Breast epithelium (tissue), 4 donors: ENCODE measurements at regions not wholly inside any gene's neighbourhood (a gene's known extent, or its start where the extent isn't known, plus 50 kb on each side); places are given as distances from the start of the nearest gene placed in this dataset.

ENCODE experiments used
- DNase-seq, 2 donors: peaks; one replicate each; pipeline ENCODE4 v3.0.0-alpha.2; 2019; ENCODE audit warnings: low spot score in 2 of 2
- H3K27ac ChIP-seq, 2 donors: fragments of 200-600 bp; sonication (generic) in 1 of 2; one replicate each; pipeline ENCODE4 v1.5.1; 2016 to 2019; ENCODE audit warnings: mild to moderate bottlenecking in 1 of 2
- H3K27me3 ChIP-seq, 2 donors: fragments of 200-600 bp; sonication (generic) in 1 of 2; one replicate each; pipeline versions ENCODE4 v1.5.1 to v1.6.0; 2017 to 2019; ENCODE audit warnings: control low read depth in 1 of 2, mild to moderate bottlenecking in 1 of 2
- H3K36me3 ChIP-seq: fragments of 200-600 bp; one replicate; pipeline ENCODE4 v1.5.1; 2019
- H3K4me1 ChIP-seq, 2 donors: fragments of 200-600 bp; sonication (generic); one replicate each; pipeline ENCODE4 v1.5.1; 2016 to 2019; ENCODE audit warnings: control low read depth in 1 of 2
- H3K4me3 ChIP-seq, 3 donors: fragments of 200-600 bp; sonication (generic); 1 replicate in 2 of 3; 2 replicates in 1 of 3; pipeline ENCODE4 v1.5.1; 2016 to 2019; ENCODE audit warnings: mild to moderate bottlenecking in 3 of 3, moderate library complexity in 2 of 3
- H3K9me3 ChIP-seq, 2 donors: fragments of 200-600 bp; sonication (generic) in 1 of 2; one replicate each; pipeline ENCODE4 v1.5.1; 2016 to 2019; ENCODE audit warnings: control low read depth in 1 of 2
- CTCF ChIP-seq, 3 donors: fragments of 450-650 bp; IDR thresholded peaks; one replicate each; pipeline ENCODE4 v1.5.1; 2016 to 2017; ENCODE audit warnings: antibody characterized with exemption in 3 of 3, mild to moderate bottlenecking in 3 of 3, moderate library complexity in 3 of 3
- POLR2A ChIP-seq: fragments of 450-650 bp; IDR thresholded peaks from one replicate; pipeline ENCODE4 v1.6.1; 2016; ENCODE audit warnings: antibody characterized with exemption, mild to moderate bottlenecking, moderate library complexity
- POLR2AphosphoS5 ChIP-seq, 3 donors: sonication (generic); formaldehyde crosslinking; IDR thresholded peaks; one replicate each; pipeline ENCODE4 v1.6.1; 2017; ENCODE audit warnings: antibody characterized with exemption in 3 of 3
- intact Hi-C: fragments of 100-400 bp; cut with DNase I; formaldehyde crosslinking; loops from one replicate; pipeline ENCODE4 v1.15.1; 2023; ENCODE audit warnings: low total_unique reads

GRCh38 chr6:170045563-170045960 lies 245.3 kb downstream of the DLL1 start:
- TF ChIP-seq CTCF (IDR thresholded peaks at IDR 0.05) (no peak), POLR2AphosphoS5 (IDR thresholded peaks at IDR 0.05) (no peak), POLR2A (no peak)
- Histone ChIP-seq H3K27ac (no peak overlapping the region), H3K4me1 (no peaks in the 10 kb centered on the region), H3K27me3 (no peaks in the 10 kb centered on the region), H3K4me3 (no peak overlapping the region), H3K9me3 (no peaks in the 10 kb centered on the region), H3K36me3 (no peaks in the 10 kb centered on the region)
- DNase-seq = no peak
- intact Hi-C loops = no loop called here

GRCh38 chr6:170044836-170045562 lies 245.9 kb downstream of the DLL1 start:
- DNase-seq = no peak
- Histone ChIP-seq H3K4me1 (no peaks in the 10 kb centered on the region), H3K27me3 (no peaks in the 10 kb centered on the region), H3K9me3 (no peaks in the 10 kb centered on the region), H3K4me3 (no peak overlapping the region), H3K36me3 (no peaks in the 10 kb centered on the region), H3K27ac (no peak overlapping the region)
- TF ChIP-seq CTCF (IDR thresholded peaks at IDR 0.05) (no peak), POLR2AphosphoS5 (IDR thresholded peaks at IDR 0.05) (no peak), POLR2A (no peak)
- intact Hi-C loops = no loop called here

GRCh38 chr6:170043881-170044790 lies 246.7 kb downstream of the DLL1 start:
- intact Hi-C loops = no loop called here
- no peaks in the 10 kb centered on the region for H3K36me3 ChIP-seq
- no peak overlapping the region for H3K27ac ChIP-seq
- H3K9me3 ChIP-seq = no peaks in the 10 kb centered on the region
- H3K27me3 ChIP-seq = no peaks in the 10 kb centered on the region
- TF ChIP-seq POLR2AphosphoS5 (IDR thresholded peaks at IDR 0.05) = no peak
- no peak for TF ChIP-seq POLR2A
- TF ChIP-seq CTCF (IDR thresholded peaks at IDR 0.05) = no peak
- no peak overlapping the region for H3K4me3 ChIP-seq
- no peaks in the 10 kb centered on the region for H3K4me1 ChIP-seq
- DNase-seq = no peak

GRCh38 chr6:170043150-170043819 lies 247.6 kb downstream of the DLL1 start:
- no peak for DNase-seq
- Histone ChIP-seq H3K36me3 (no peaks in the 10 kb centered on the region), H3K9me3 (no peaks in the 10 kb centered on the region), H3K4me3 (no peak overlapping the region), H3K4me1 (no peaks in the 10 kb centered on the region), H3K27ac (no peak overlapping the region), H3K27me3 (no peaks in the 10 kb centered on the region)
- intact Hi-C loops = no loop called here
- TF ChIP-seq POLR2A (no peak), CTCF (IDR thresholded peaks at IDR 0.05) (no peak), POLR2AphosphoS5 (IDR thresholded peaks at IDR 0.05) (no peak)
